HEK293T (cell line): ENCODE measurements at regions not wholly inside any gene's neighbourhood (a gene's known extent, or its start where the extent isn't known, plus 50 kb on each side); places are given as distances from the start of the nearest gene placed in this dataset.

Experiments
- SP1 ChIP-seq: fragments of 450-650 bp; IDR thresholded peaks from 2 replicates; pipeline ENCODE4 v1.6.1; 2017
- ZNF384 ChIP-seq: fragments of 450-650 bp; IDR thresholded peaks from 2 replicates; pipeline ENCODE4 v1.6.1; 2016

- TF ChIP-seq SP1 = no peak
- TF ChIP-seq ZNF384 = no peak
These were observed 314.1 kb upstream of the IRX5 start for GRCh38 chr16:54616610-54617009.
